ENCODE measurements at regions not wholly inside any gene's neighbourhood (a gene's known extent, or its start where the extent isn't known, plus 50 kb on each side); places are given as distances from the start of the nearest gene placed in this dataset.
"Not testable (repeated sequence)": the region's sequence is repeated elsewhere in the genome, so short reads cannot be mapped to it uniquely, and the experiment has no call there.

- H3K4me3 ChIP-seq (ENCODE audit: low read depth in 1 of 2, low read length in 2 of 2): no peak overlapping the region
- H3K4me1 ChIP-seq (ENCODE audit: control insufficient read depth in 2 of 2, insufficient read depth in 2 of 2, low read length in 1 of 2): no peaks in the 10 kb centered on the region
- 74 to 78% methylated on average over 7 of the region's 7 CpGs for WGBS, 2 donors
- H3K36me3 ChIP-seq (ENCODE audit: control insufficient read depth in 2 of 2, insufficient read depth in 2 of 2, low read length in 1 of 2): no peaks in the 10 kb centered on the region
- H3K27ac ChIP-seq (ENCODE audit: low read depth in 2 of 2, low read length in 1 of 2): no peak overlapping the region
- H3K27me3 ChIP-seq (ENCODE audit: control insufficient read depth in 1 of 2, insufficient read depth in 2 of 2, low read length in 2 of 2): no peaks in the 10 kb centered on the region
- H3K9me3 ChIP-seq (ENCODE audit: control insufficient read depth in 2 of 2, insufficient read depth in 1 of 2, low read depth in 1 of 2, low read length in 1 of 2): no peaks in the 10 kb centered on the region
These were observed 123.5 kb upstream of the ZSWIM2 start for GRCh38 chr2:186972281-186972970.

GRCh38 chr2:186968277-186968676 is 119.3 kb upstream of the ZSWIM2 start:
- Histone ChIP-seq H3K36me3 (ENCODE audit: control insufficient read depth in 2 of 2, insufficient read depth in 2 of 2, low read length in 1 of 2) (no peaks in the 10 kb centered on the region), H3K9me3 (ENCODE audit: control insufficient read depth in 2 of 2, insufficient read depth in 1 of 2, low read depth in 1 of 2, low read length in 1 of 2) (no peaks in the 10 kb centered on the region), H3K4me1 (ENCODE audit: control insufficient read depth in 2 of 2, insufficient read depth in 2 of 2, low read length in 1 of 2) (no peaks in the 10 kb centered on the region), H3K27me3 (ENCODE audit: control insufficient read depth in 1 of 2, insufficient read depth in 2 of 2, low read length in 2 of 2) (no peaks in the 10 kb centered on the region), H3K27ac (ENCODE audit: low read depth in 2 of 2, low read length in 1 of 2) (no peak overlapping the region), H3K4me3 (ENCODE audit: low read depth in 1 of 2, low read length in 2 of 2) (no peak overlapping the region)
- 63 to 67% methylated on average over 4 of the region's 4 CpGs for WGBS, 2 donors

GRCh38 chr2:186966015-186966414 is 117.0 kb upstream of the ZSWIM2 start:
- Histone ChIP-seq H3K36me3 (ENCODE audit: control insufficient read depth in 2 of 2, insufficient read depth in 2 of 2, low read length in 1 of 2) (no peaks in the 10 kb centered on the region), H3K4me3 (ENCODE audit: low read depth in 1 of 2, low read length in 2 of 2) (no peak overlapping the region), H3K9me3 (ENCODE audit: control insufficient read depth in 2 of 2, insufficient read depth in 1 of 2, low read depth in 1 of 2, low read length in 1 of 2) (peaks cover 0 to 9% of the 10 kb centered on the region in 2 donors), H3K27me3 (ENCODE audit: control insufficient read depth in 1 of 2, insufficient read depth in 2 of 2, low read length in 2 of 2) (no peaks in the 10 kb centered on the region), H3K4me1 (ENCODE audit: control insufficient read depth in 2 of 2, insufficient read depth in 2 of 2, low read length in 1 of 2) (no peaks in the 10 kb centered on the region), H3K27ac (ENCODE audit: low read depth in 2 of 2, low read length in 1 of 2) (no peak overlapping the region)
- WGBS, 2 donors: 92 to 97% methylated on average over 4 of the region's 4 CpGs

GRCh38 chr2:186962085-186962747 is 113.2 kb upstream of the ZSWIM2 start:
- no peak overlapping the region for H3K27ac ChIP-seq (ENCODE audit: low read depth in 2 of 2, low read length in 1 of 2)
- no peak overlapping the region for H3K4me3 ChIP-seq (ENCODE audit: low read depth in 1 of 2, low read length in 2 of 2)
- no peaks in the 10 kb centered on the region for H3K27me3 ChIP-seq (ENCODE audit: control insufficient read depth in 1 of 2, insufficient read depth in 2 of 2, low read length in 2 of 2)
- peaks cover 0 to 9% of the 10 kb centered on the region in 2 donors for H3K9me3 ChIP-seq (ENCODE audit: control insufficient read depth in 2 of 2, insufficient read depth in 1 of 2, low read depth in 1 of 2, low read length in 1 of 2)
- no peaks in the 10 kb centered on the region for H3K36me3 ChIP-seq (ENCODE audit: control insufficient read depth in 2 of 2, insufficient read depth in 2 of 2, low read length in 1 of 2)
- WGBS, 2 donors: 97 to 98% methylated on average over 44 to 46 of the region's 46 CpGs
- no peaks in the 10 kb centered on the region for H3K4me1 ChIP-seq (ENCODE audit: control insufficient read depth in 2 of 2, insufficient read depth in 2 of 2, low read length in 1 of 2)

GRCh38 chr2:186960241-186960640 is 111.3 kb upstream of the ZSWIM2 start:
- H3K27me3 ChIP-seq (ENCODE audit: control insufficient read depth in 1 of 2, insufficient read depth in 2 of 2, low read length in 2 of 2); H3K27ac ChIP-seq (ENCODE audit: low read depth in 2 of 2, low read length in 1 of 2); H3K9me3 ChIP-seq (ENCODE audit: control insufficient read depth in 2 of 2, insufficient read depth in 1 of 2, low read depth in 1 of 2, low read length in 1 of 2); H3K4me3 ChIP-seq (ENCODE audit: low read depth in 1 of 2, low read length in 2 of 2); H3K4me1 ChIP-seq (ENCODE audit: control insufficient read depth in 2 of 2, insufficient read depth in 2 of 2, low read length in 1 of 2); H3K36me3 ChIP-seq (ENCODE audit: control insufficient read depth in 2 of 2, insufficient read depth in 2 of 2, low read length in 1 of 2): not testable (repeated sequence)
- WGBS, 2 donors: 83 to 88% methylated on average over 5 of the region's 5 CpGs

- WGBS, 2 donors: 86 to 91% methylated on average over 6 of the region's 6 CpGs
- Histone ChIP-seq H3K36me3 (ENCODE audit: control insufficient read depth in 2 of 2, insufficient read depth in 2 of 2, low read length in 1 of 2) (no peaks in the 10 kb centered on the region), H3K9me3 (ENCODE audit: control insufficient read depth in 2 of 2, insufficient read depth in 1 of 2, low read depth in 1 of 2, low read length in 1 of 2) (peaks cover 0 to 9% of the 10 kb centered on the region in 2 donors), H3K27me3 (ENCODE audit: control insufficient read depth in 1 of 2, insufficient read depth in 2 of 2, low read length in 2 of 2) (no peaks in the 10 kb centered on the region), H3K4me1 (ENCODE audit: control insufficient read depth in 2 of 2, insufficient read depth in 2 of 2, low read length in 1 of 2) (no peaks in the 10 kb centered on the region), H3K4me3 (ENCODE audit: low read depth in 1 of 2, low read length in 2 of 2) (no peak overlapping the region), H3K27ac (ENCODE audit: low read depth in 2 of 2, low read length in 1 of 2) (no peak overlapping the region)
These were observed 110.5 kb upstream of the ZSWIM2 start for GRCh38 chr2:186959486-186959885.

- Histone ChIP-seq H3K4me1 (ENCODE audit: control insufficient read depth in 2 of 2, insufficient read depth in 2 of 2, low read length in 1 of 2) (peaks cover 0 to 2% of the 10 kb centered on the region in 2 donors), H3K9me3 (ENCODE audit: control insufficient read depth in 2 of 2, insufficient read depth in 1 of 2, low read depth in 1 of 2, low read length in 1 of 2) (no peaks in the 10 kb centered on the region), H3K36me3 (ENCODE audit: control insufficient read depth in 2 of 2, insufficient read depth in 2 of 2, low read length in 1 of 2) (no peaks in the 10 kb centered on the region), H3K27ac (ENCODE audit: low read depth in 2 of 2, low read length in 1 of 2) (no peak overlapping the region), H3K27me3 (ENCODE audit: control insufficient read depth in 1 of 2, insufficient read depth in 2 of 2, low read length in 2 of 2) (no peaks in the 10 kb centered on the region), H3K4me3 (ENCODE audit: low read depth in 1 of 2, low read length in 2 of 2) (no peak overlapping the region)
- 89 to 92% methylated on average over 3 of the region's 3 CpGs for WGBS, 2 donors
These were observed 101.7 kb upstream of the ZSWIM2 start for GRCh38 chr2:186950694-186951093.

GRCh38 chr2:186949726-186950256 is 100.8 kb upstream of the ZSWIM2 start:
- Histone ChIP-seq H3K36me3 (ENCODE audit: control insufficient read depth in 2 of 2, insufficient read depth in 2 of 2, low read length in 1 of 2) (no peaks in the 10 kb centered on the region), H3K4me1 (ENCODE audit: control insufficient read depth in 2 of 2, insufficient read depth in 2 of 2, low read length in 1 of 2) (peaks cover 0 to 2% of the 10 kb centered on the region in 2 donors), H3K27me3 (ENCODE audit: control insufficient read depth in 1 of 2, insufficient read depth in 2 of 2, low read length in 2 of 2) (no peaks in the 10 kb centered on the region), H3K4me3 (ENCODE audit: low read depth in 1 of 2, low read length in 2 of 2) (no peak overlapping the region), H3K9me3 (ENCODE audit: control insufficient read depth in 2 of 2, insufficient read depth in 1 of 2, low read depth in 1 of 2, low read length in 1 of 2) (no peaks in the 10 kb centered on the region), H3K27ac (ENCODE audit: low read depth in 2 of 2, low read length in 1 of 2) (no peak overlapping the region)
- 77 to 85% methylated on average over 4 of the region's 4 CpGs for WGBS, 2 donors

GRCh38 chr2:186947516-186947915 is 98.5 kb upstream of the ZSWIM2 start:
- Histone ChIP-seq H3K9me3 (ENCODE audit: control insufficient read depth in 2 of 2, insufficient read depth in 1 of 2, low read depth in 1 of 2, low read length in 1 of 2) (no peaks in the 10 kb centered on the region), H3K4me1 (ENCODE audit: control insufficient read depth in 2 of 2, insufficient read depth in 2 of 2, low read length in 1 of 2) (peaks cover 0 to 2% of the 10 kb centered on the region in 2 donors), H3K4me3 (ENCODE audit: low read depth in 1 of 2, low read length in 2 of 2) (no peak overlapping the region), H3K27me3 (ENCODE audit: control insufficient read depth in 1 of 2, insufficient read depth in 2 of 2, low read length in 2 of 2) (no peaks in the 10 kb centered on the region), H3K27ac (ENCODE audit: low read depth in 2 of 2, low read length in 1 of 2) (no peak overlapping the region), H3K36me3 (ENCODE audit: control insufficient read depth in 2 of 2, insufficient read depth in 2 of 2, low read length in 1 of 2) (no peaks in the 10 kb centered on the region)
- 92 to 93% methylated on average over 2 of the region's 2 CpGs for WGBS, 2 donors
